HT-29 (cell line): ENCODE measurements at regions not wholly inside any gene's neighbourhood (a gene's known extent, or its start where the extent isn't known, plus 50 kb on each side); places are given as distances from the start of the nearest gene placed in this dataset.

Source experiments
- DNase-seq: peaks from one replicate; pipeline ENCODE4 v3.0.0-alpha.2; 2015; ENCODE audit warnings: low spot score

GRCh38 chr5:120007598-120007997, 378.2 kb downstream of the FAM170A start:
- no peak for DNase-seq

GRCh38 chr5:120012431-120012830, 383.1 kb downstream of the FAM170A start:
- DNase-seq, result no peak

- no peak for DNase-seq
Observed at GRCh38 chr5:120014535-120014934, 385.2 kb downstream of the FAM170A start.

GRCh38 chr5:120016717-120017382, 387.5 kb downstream of the FAM170A start:
- no peak for DNase-seq

GRCh38 chr5:120017513-120017912, 388.2 kb downstream of the FAM170A start:
- no peak for DNase-seq

GRCh38 chr5:120035181-120035580, 405.8 kb downstream of the FAM170A start:
- no peak for DNase-seq

- no peak for DNase-seq
Observed at GRCh38 chr5:120035815-120036577, 406.6 kb downstream of the FAM170A start.

GRCh38 chr5:120037451-120037850, 408.1 kb downstream of the FAM170A start:
- no peak for DNase-seq

- no peak for DNase-seq
Observed at GRCh38 chr5:120039111-120039510, 409.8 kb downstream of the FAM170A start.

GRCh38 chr5:120043431-120043830, 414.1 kb downstream of the FAM170A start:
- DNase-seq, result no peak

- no peak for DNase-seq
Observed at GRCh38 chr5:120052916-120053828, 410.9 kb upstream of the PRR16 start.

GRCh38 chr5:120053841-120054240, 410.3 kb upstream of the PRR16 start:
- no peak for DNase-seq

GRCh38 chr5:120055858-120056257, 408.2 kb upstream of the PRR16 start:
- DNase-seq, result no peak

GRCh38 chr5:120062515-120062917, 401.6 kb upstream of the PRR16 start:
- DNase-seq, result no peak

GRCh38 chr5:120072068-120072761, 391.9 kb upstream of the PRR16 start:
- DNase-seq, result no peak

GRCh38 chr5:120073722-120074121, 390.4 kb upstream of the PRR16 start:
- DNase-seq, result no peak

GRCh38 chr5:120080781-120081180, 383.3 kb upstream of the PRR16 start:
- DNase-seq, result no peak

GRCh38 chr5:120082316-120083068, 381.6 kb upstream of the PRR16 start:
- DNase-seq, result no peak

GRCh38 chr5:120083851-120084542, 380.1 kb upstream of the PRR16 start:
- DNase-seq, result no peak

GRCh38 chr5:120084543-120084870, 379.6 kb upstream of the PRR16 start:
- no peak for DNase-seq
